ENCODE measurements at regions not wholly inside any gene's neighbourhood (a gene's known extent, or its start where the extent isn't known, plus 50 kb on each side); places are given as distances from the start of the nearest gene placed in this dataset.

GRCh38 chr20:51867251-51867650, 64.9 kb upstream of the SALL4 start:
- TF ChIP-seq CTCF (IDR thresholded peaks at IDR 0.05) (no peak), POLR2A (IDR thresholded peaks at IDR 0.05) (no peak)
